ENCODE measurements at regions not wholly inside any gene's neighbourhood (a gene's known extent, or its start where the extent isn't known, plus 50 kb on each side); places are given as distances from the start of the nearest gene placed in this dataset.

DNA sequence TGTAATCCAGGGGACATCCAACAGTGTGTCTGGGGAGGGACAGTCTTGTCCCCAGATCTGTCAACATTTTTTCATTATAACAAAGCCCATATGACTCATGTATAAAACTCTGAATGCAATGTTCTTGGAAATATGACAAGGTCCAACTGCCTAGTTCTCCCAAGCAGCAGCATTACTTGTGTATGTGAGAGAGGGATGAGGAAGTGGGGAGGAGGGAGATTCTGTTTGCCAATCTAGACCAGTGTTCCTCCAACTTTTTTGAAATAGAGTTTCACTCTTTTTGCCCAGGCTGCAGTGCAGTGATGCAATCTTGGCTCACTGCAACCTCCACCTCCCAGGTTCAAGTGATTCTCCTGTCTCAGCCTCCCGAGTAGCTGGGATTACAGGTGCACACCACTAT lies 394.8 kb downstream of the DHX35 start:
- Mint-ChIP-seq H3K27me3 (no peaks in the 10 kb centered on the region), H3K36me3 (ENCODE audit: low read depth) (no peaks in the 10 kb centered on the region), H3K27ac (no peak overlapping the region), H3K9me3 (no peaks in the 10 kb centered on the region), H3K4me1 (ENCODE audit: low read depth) (no peaks in the 10 kb centered on the region), H3K4me3 (no peak overlapping the region)
- DNase-seq (no peak), ATAC-seq (ENCODE audit: poor library complexity) (no peak)
- H3K4me1 ChIP-seq (ENCODE audit: insufficient read depth, low read length): no peaks in the 10 kb centered on the region
- no peak overlapping the region for H3K4me3 ChIP-seq (ENCODE audit: low read length)
- ChIA-PET POLR2A (no interaction called here), CTCF (no interaction called here)
- H3K27me3 ChIP-seq (ENCODE audit: control insufficient read depth in 1 of 2, insufficient read depth in 2 of 2, low read length in 2 of 2): no peaks in the 10 kb centered on the region
- no peak overlapping the region for H3K27ac ChIP-seq (ENCODE audit: low read depth in 1 of 2, low read length in 2 of 2)
- TF ChIP-seq, protein P1, sequence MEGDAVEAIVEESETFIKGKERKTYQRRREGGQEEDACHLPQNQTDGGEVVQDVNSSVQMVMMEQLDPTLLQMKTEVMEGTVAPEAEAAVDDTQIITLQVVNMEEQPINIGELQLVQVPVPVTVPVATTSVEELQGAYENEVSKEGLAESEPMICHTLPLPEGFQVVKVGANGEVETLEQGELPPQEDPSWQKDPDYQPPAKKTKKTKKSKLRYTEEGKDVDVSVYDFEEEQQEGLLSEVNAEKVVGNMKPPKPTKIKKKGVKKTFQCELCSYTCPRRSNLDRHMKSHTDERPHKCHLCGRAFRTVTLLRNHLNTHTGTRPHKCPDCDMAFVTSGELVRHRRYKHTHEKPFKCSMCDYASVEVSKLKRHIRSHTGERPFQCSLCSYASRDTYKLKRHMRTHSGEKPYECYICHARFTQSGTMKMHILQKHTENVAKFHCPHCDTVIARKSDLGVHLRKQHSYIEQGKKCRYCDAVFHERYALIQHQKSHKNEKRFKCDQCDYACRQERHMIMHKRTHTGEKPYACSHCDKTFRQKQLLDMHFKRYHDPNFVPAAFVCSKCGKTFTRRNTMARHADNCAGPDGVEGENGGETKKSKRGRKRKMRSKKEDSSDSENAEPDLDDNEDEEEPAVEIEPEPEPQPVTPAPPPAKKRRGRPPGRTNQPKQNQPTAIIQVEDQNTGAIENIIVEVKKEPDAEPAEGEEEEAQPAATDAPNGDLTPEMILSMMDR (IDR thresholded peaks at IDR 0.05): no peak
- no peaks in the 10 kb centered on the region for H3K36me3 ChIP-seq (ENCODE audit: insufficient read depth, low read length)
- intact Hi-C loops (cut with DNase I, micrococcal nuclease): no loop called here
- no peaks in the 10 kb centered on the region for H3K9me3 ChIP-seq (ENCODE audit: control insufficient read depth in 1 of 2, insufficient read depth in 1 of 2, low read length in 2 of 2)

DNA sequence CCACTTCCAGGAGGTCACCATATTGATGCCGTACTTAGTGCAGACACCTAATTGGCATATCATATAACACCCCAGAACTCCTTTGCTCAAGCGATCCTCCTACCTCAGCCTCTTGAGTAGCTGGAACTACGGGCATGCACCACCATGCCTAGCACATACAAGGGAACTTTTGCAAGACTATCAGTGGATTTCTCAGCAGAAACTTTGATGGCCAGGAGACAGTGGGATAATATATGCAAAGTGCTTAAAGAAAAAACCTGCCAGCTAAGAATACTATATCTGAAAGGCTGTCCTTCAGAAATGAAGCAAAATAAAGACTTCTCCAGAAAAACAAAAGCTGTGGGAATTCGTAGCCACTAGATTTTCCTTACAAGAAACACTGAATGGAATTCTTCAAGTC lies 387.1 kb downstream of the DHX35 start:
- Histone ChIP-seq H3K4me1 (ENCODE audit: insufficient read depth, low read length) (no peaks in the 10 kb centered on the region), H3K9me3 (ENCODE audit: control insufficient read depth in 1 of 2, insufficient read depth in 1 of 2, low read length in 2 of 2) (peaks cover 8 to 26% of the 10 kb centered on the region in 2 experiments), H3K27me3 (ENCODE audit: control insufficient read depth in 1 of 2, insufficient read depth in 2 of 2, low read length in 2 of 2) (no peaks in the 10 kb centered on the region), H3K36me3 (ENCODE audit: insufficient read depth, low read length) (no peaks in the 10 kb centered on the region), H3K4me3 (ENCODE audit: low read length) (no peak overlapping the region), H3K27ac (ENCODE audit: low read depth in 1 of 2, low read length in 2 of 2) (no peak overlapping the region)
- H3K4me1 Mint-ChIP-seq (ENCODE audit: low read depth): no peaks in the 10 kb centered on the region
- H3K27me3 Mint-ChIP-seq: no peaks in the 10 kb centered on the region
- H3K36me3 Mint-ChIP-seq (ENCODE audit: low read depth): no peaks in the 10 kb centered on the region
- ChIA-PET POLR2A (no interaction called here), CTCF (no interaction called here)
- H3K4me3 Mint-ChIP-seq: no peak overlapping the region
- ATAC-seq (ENCODE audit: poor library complexity): no peak
- H3K27ac Mint-ChIP-seq: no peak overlapping the region
- TF ChIP-seq, protein P1 (IDR thresholded peaks at IDR 0.05): no peak
- intact Hi-C loops (cut with DNase I, micrococcal nuclease): no loop called here
- DNase-seq: no peak
- peaks cover 6% of the 10 kb centered on the region for H3K9me3 Mint-ChIP-seq

DNA sequence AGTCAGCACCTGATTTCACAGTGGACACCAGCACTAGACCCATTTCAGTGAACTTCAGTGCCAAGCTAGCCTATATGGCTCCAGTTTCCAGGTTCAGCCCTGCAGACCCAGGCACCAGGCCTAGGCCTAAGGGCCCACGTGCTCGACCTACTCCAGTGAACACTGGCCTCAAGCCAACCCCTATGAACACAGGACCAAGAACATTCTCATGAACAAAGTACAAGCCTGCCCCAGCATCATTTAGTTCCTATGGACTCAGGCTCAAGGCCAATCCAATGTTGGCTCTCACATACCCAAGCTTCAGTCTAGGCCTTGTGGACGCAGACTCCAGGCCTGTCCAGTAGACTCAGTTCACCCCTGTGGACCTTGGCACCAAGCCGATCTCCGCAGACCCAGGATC lies 385.5 kb downstream of the DHX35 start:
- Mint-ChIP-seq H3K4me3 (no peak overlapping the region), H3K9me3 (peaks cover 6% of the 10 kb centered on the region), H3K4me1 (ENCODE audit: low read depth) (no peaks in the 10 kb centered on the region), H3K27ac (no peak overlapping the region), H3K27me3 (peaks cover 4% of the 10 kb centered on the region), H3K36me3 (ENCODE audit: low read depth) (no peaks in the 10 kb centered on the region)
- Histone ChIP-seq H3K4me1 (ENCODE audit: insufficient read depth, low read length) (no peaks in the 10 kb centered on the region), H3K4me3 (ENCODE audit: low read length) (no peak overlapping the region), H3K9me3 (ENCODE audit: control insufficient read depth in 1 of 2, insufficient read depth in 1 of 2, low read length in 2 of 2) (peaks cover 8 to 26% of the 10 kb centered on the region in 2 experiments), H3K27ac (ENCODE audit: low read depth in 1 of 2, low read length in 2 of 2) (no peak overlapping the region), H3K36me3 (ENCODE audit: insufficient read depth, low read length) (no peaks in the 10 kb centered on the region), H3K27me3 (ENCODE audit: control insufficient read depth in 1 of 2, insufficient read depth in 2 of 2, low read length in 2 of 2) (no peaks in the 10 kb centered on the region)
- ATAC-seq (ENCODE audit: poor library complexity): no peak
- ChIA-PET CTCF (no interaction called here), POLR2A (no interaction called here)
- no peak for DNase-seq
- TF ChIP-seq, protein P1 (IDR thresholded peaks at IDR 0.05): no peak
- intact Hi-C loops (cut with DNase I, micrococcal nuclease): no loop called here
